ENCODE measurements at regions not wholly inside any gene's neighbourhood (a gene's known extent, or its start where the extent isn't known, plus 50 kb on each side); places are given as distances from the start of the nearest gene placed in this dataset.

- TF ChIP-seq REST (IDR thresholded peaks at IDR 0.05): no peak
- no peak for TF ChIP-seq MAX (IDR thresholded peaks at IDR 0.05)
- TF ChIP-seq CTCF (IDR thresholded peaks at IDR 0.05; ENCODE audit: low read depth, low read length, missing input control): no peak
- TF ChIP-seq TAF1 (conservative IDR thresholded peaks at IDR 0.05): no peak
- TF ChIP-seq JUND (IDR thresholded peaks at IDR 0.05): no peak
- TF ChIP-seq SP1 (IDR thresholded peaks at IDR 0.05): no peak
- no peak for TF ChIP-seq EGR1 (IDR thresholded peaks at IDR 0.05; ENCODE audit: low read depth in 2 of 2)
- no peak for TF ChIP-seq ATF3 (IDR thresholded peaks at IDR 0.05)
- no peak for TF ChIP-seq ZBTB33 (IDR thresholded peaks at IDR 0.05)
- no peak for TF ChIP-seq GABPA (IDR thresholded peaks at IDR 0.05 in 1 of 2, conservative IDR thresholded peaks at IDR 0.05 in 1 of 2)
- no peak for TF ChIP-seq RAD21 (IDR thresholded peaks at IDR 0.05)
- TF ChIP-seq RXRA (IDR thresholded peaks at IDR 0.05): no peak
- no peak for TF ChIP-seq YY1 (IDR thresholded peaks at IDR 0.05)
- TF ChIP-seq NR2F2 (IDR thresholded peaks at IDR 0.05): no peak
These were observed 117.1 kb downstream of the NREP start for GRCh38 chr5:111639912-111640311.

Measured in liver (tissue), 3 donors.